ENCODE measurements at regions not wholly inside any gene's neighbourhood (a gene's known extent, or its start where the extent isn't known, plus 50 kb on each side); places are given as distances from the start of the nearest gene placed in this dataset.
A peak's percentile ranks its signal among the peaks of the same experiment; 100 is the strongest.

DNA sequence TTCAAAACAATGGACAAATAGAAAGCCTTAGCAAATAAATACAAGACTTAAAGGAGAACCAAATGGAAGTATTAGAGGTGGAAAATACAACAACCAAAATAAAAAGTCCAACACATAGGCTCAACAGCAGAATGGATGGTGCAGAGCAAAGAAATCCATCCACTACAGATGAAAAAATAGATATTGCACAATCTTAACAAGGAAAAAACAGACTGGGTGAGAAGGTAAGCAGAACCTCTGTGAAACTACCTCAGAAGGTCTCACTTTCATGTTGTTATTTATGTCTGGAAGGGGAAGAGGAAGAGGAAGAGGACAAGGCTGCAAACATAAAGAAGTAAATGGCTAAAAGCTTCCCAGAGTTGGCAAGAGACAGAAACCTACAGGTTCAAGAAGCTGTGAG lies 158.7 kb upstream of the NBPF11 start:
- peaks cover 0 to 58% (median 40%) of the 10 kb centered on the region in 3 donors for H3K27me3 ChIP-seq (ENCODE audit: control insufficient read depth in 3 of 3, insufficient read depth in 3 of 3, low read length in 2 of 3)

DNA sequence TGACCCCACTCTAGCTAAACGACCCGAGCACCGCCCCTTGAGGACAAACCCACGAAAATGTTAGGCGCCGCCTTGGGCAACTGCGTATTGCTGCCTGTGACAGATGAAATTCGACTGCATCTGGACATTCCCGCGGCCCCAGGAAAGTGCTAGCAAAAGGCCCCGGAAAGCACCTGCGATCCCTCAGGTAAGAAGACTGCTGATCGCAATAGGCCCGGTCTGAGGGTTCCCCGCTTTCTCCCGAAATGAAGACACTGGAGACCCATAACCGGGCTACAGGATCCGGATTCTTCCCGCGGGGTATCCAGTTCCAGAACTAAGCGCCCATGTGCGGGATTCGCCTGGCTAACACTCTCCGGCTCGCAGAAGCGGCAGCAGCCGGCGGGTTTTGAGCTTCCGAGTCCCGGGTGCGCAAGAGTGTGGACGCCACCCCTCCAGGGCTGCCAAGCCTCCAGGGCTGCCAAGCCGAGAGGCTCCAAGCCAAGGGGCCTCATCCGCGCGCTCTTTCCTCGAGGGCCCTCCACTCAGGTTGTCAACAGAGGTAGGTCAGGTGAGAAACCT lies 157.9 kb upstream of the NBPF11 start:
- Histone ChIP-seq H3K4me1 (ENCODE audit: control insufficient read depth in 5 of 5, insufficient read depth in 5 of 5, low read length in 5 of 5) (peaks cover 0 to 2% (median 0%) of the 10 kb centered on the region in 5 donors), H3K36me3 (ENCODE audit: control insufficient read depth in 4 of 4, insufficient read depth in 4 of 4, low read length in 4 of 4) (no peaks in the 10 kb centered on the region), H3K4me3 (no peak overlapping the region), H3K27ac (ENCODE audit: low read depth in 1 of 2, low read length in 1 of 2) (no peak overlapping the region), H3K27me3 (ENCODE audit: control insufficient read depth in 3 of 3, insufficient read depth in 3 of 3, low read length in 2 of 3) (peaks cover 0 to 54% (median 40%) of the 10 kb centered on the region in 3 donors), H3K9me3 (ENCODE audit: control insufficient read depth in 4 of 4, insufficient read depth in 3 of 4, low read length in 3 of 4) (peaks cover 2 to 8% (median 5%) of the 10 kb centered on the region in 4 donors), H3K9ac (ENCODE audit: insufficient read depth in 1 of 2, low read length in 2 of 2) (no peak overlapping the region)
- 23 to 31% methylated on average over 37 of the region's 37 CpGs for WGBS, 2 donors
- ATAC-seq (ENCODE audit: insufficient read depth, low FRiP score), result peak; percentile 75
- DNase-seq, result peak; percentile 11 to 58 (median 43)
- TF ChIP-seq, protein P1, sequence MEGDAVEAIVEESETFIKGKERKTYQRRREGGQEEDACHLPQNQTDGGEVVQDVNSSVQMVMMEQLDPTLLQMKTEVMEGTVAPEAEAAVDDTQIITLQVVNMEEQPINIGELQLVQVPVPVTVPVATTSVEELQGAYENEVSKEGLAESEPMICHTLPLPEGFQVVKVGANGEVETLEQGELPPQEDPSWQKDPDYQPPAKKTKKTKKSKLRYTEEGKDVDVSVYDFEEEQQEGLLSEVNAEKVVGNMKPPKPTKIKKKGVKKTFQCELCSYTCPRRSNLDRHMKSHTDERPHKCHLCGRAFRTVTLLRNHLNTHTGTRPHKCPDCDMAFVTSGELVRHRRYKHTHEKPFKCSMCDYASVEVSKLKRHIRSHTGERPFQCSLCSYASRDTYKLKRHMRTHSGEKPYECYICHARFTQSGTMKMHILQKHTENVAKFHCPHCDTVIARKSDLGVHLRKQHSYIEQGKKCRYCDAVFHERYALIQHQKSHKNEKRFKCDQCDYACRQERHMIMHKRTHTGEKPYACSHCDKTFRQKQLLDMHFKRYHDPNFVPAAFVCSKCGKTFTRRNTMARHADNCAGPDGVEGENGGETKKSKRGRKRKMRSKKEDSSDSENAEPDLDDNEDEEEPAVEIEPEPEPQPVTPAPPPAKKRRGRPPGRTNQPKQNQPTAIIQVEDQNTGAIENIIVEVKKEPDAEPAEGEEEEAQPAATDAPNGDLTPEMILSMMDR (IDR thresholded peaks at IDR 0.05; ENCODE audit: control extremely low read depth, extremely low read depth), result no peak

More for the DNA sequence above, 158.7 kb upstream of the NBPF11 start:
- ATAC-seq (ENCODE audit: insufficient read depth, low FRiP score), result no peak
- Histone ChIP-seq H3K27ac (ENCODE audit: low read depth in 1 of 2, low read length in 1 of 2) (no peak overlapping the region), H3K9me3 (ENCODE audit: control insufficient read depth in 4 of 4, insufficient read depth in 3 of 4, low read length in 3 of 4) (peaks cover 2 to 8% (median 5%) of the 10 kb centered on the region in 4 donors), H3K9ac (ENCODE audit: insufficient read depth in 1 of 2, low read length in 2 of 2) (no peak overlapping the region), H3K4me3 (no peak overlapping the region), H3K36me3 (ENCODE audit: control insufficient read depth in 4 of 4, insufficient read depth in 4 of 4, low read length in 4 of 4) (no peaks in the 10 kb centered on the region), H3K4me1 (ENCODE audit: control insufficient read depth in 5 of 5, insufficient read depth in 5 of 5, low read length in 5 of 5) (peaks cover 0 to 2% (median 0%) of the 10 kb centered on the region in 5 donors)
- no peak for DNase-seq
- TF ChIP-seq, protein P1 (IDR thresholded peaks at IDR 0.05; ENCODE audit: control extremely low read depth, extremely low read depth), result no peak

DNA sequence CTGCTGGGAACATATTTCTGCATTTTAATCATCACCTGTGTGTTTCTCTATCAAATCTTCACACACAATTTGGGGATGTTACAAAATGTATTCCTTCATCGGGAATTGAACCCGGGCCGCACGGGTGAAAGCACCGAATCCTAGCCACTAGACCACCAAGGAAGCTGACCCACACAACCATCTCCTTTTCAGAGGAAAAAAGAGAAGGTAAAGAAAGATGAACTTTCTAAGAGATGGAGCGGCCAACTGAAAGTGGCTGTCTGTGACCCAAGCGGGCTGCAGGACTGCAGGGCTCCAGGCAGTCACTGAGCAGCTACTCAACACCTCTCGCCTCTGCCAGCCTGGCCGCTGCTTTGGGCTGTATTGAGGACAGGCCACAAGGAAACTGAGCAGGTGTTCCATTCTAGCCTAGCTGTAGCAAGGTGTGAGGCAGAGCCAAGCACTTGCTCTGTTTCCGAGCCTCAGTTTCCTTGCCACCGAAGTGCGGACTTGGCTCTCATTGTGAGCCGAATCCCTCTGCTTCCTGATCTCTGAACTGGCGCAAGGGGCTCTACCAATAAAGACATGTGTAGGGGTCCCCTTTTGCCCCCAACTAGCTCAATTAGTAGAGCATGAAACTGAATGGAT lies 156.9 kb upstream of the NBPF11 start:
- DNase-seq (no peak), ATAC-seq (ENCODE audit: insufficient read depth, low FRiP score) (no peak)
- Histone ChIP-seq H3K27me3 (ENCODE audit: control insufficient read depth in 3 of 3, insufficient read depth in 3 of 3, low read length in 2 of 3) (peaks cover 0 to 59% (median 41%) of the 10 kb centered on the region in 3 donors), H3K9me3 (ENCODE audit: control insufficient read depth in 4 of 4, insufficient read depth in 3 of 4, low read length in 3 of 4) (peaks cover 2 to 8% (median 5%) of the 10 kb centered on the region in 4 donors), H3K4me3 (no peak overlapping the region), H3K9ac (ENCODE audit: insufficient read depth in 1 of 2, low read length in 2 of 2) (no peak overlapping the region), H3K36me3 (ENCODE audit: control insufficient read depth in 4 of 4, insufficient read depth in 4 of 4, low read length in 4 of 4) (no peaks in the 10 kb centered on the region), H3K4me1 (ENCODE audit: control insufficient read depth in 5 of 5, insufficient read depth in 5 of 5, low read length in 5 of 5) (peaks cover 0 to 2% (median 0%) of the 10 kb centered on the region in 5 donors), H3K27ac (ENCODE audit: low read depth in 1 of 2, low read length in 1 of 2) (no peak overlapping the region)
- WGBS, 2 donors, result 53 to 69% methylated on average over 14 of the region's 14 CpGs
- TF ChIP-seq, protein P1 (IDR thresholded peaks at IDR 0.05; ENCODE audit: control extremely low read depth, extremely low read depth), result no peak

Data from lung (tissue), 11 donors.